ENCODE measurements at regions not wholly inside any gene's neighbourhood (a gene's known extent, or its start where the extent isn't known, plus 50 kb on each side); places are given as distances from the start of the nearest gene placed in this dataset.

DNA sequence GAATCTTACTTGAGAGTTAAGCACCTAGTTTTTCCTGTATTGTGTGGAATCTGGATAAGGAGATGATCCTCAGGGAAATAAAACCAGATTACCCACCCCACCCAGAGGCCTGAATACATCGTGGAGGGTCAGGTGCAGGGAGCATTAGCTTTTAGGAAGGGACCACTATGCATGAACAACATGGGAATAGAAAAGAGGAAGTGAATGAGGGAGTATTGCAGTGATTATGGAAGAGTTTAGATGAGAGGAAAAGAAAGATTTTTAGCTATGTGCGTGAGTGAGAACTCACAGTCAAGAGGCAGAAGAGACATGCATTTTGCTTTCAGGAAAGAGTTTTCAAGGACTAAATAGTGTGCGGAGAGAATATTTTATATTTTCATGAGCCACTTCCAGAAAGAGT, 222.3 kb upstream of the S100G start:
- TF ChIP-seq, protein P1, sequence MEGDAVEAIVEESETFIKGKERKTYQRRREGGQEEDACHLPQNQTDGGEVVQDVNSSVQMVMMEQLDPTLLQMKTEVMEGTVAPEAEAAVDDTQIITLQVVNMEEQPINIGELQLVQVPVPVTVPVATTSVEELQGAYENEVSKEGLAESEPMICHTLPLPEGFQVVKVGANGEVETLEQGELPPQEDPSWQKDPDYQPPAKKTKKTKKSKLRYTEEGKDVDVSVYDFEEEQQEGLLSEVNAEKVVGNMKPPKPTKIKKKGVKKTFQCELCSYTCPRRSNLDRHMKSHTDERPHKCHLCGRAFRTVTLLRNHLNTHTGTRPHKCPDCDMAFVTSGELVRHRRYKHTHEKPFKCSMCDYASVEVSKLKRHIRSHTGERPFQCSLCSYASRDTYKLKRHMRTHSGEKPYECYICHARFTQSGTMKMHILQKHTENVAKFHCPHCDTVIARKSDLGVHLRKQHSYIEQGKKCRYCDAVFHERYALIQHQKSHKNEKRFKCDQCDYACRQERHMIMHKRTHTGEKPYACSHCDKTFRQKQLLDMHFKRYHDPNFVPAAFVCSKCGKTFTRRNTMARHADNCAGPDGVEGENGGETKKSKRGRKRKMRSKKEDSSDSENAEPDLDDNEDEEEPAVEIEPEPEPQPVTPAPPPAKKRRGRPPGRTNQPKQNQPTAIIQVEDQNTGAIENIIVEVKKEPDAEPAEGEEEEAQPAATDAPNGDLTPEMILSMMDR (IDR thresholded peaks at IDR 0.05), result no peak
- TF ChIP-seq POLR2A (IDR thresholded peaks at IDR 0.05), result no peak

Data from heart left ventricle (tissue), 13 donors.